Hippocampal formation (tissue), 2 donors: ENCODE measurements at regions not wholly inside any gene's neighbourhood (a gene's known extent, or its start where the extent isn't known, plus 50 kb on each side); places are given as distances from the start of the nearest gene placed in this dataset.
"Not testable (repeated sequence)": the region's sequence is repeated elsewhere in the genome, so short reads cannot be mapped to it uniquely, and the experiment has no call there.

Source experiments
- DNase-seq, 2 donors: peaks; one replicate each; lab custom pipeline; 2025; lab: John Stamatoyannopoulos, UW

DNA sequence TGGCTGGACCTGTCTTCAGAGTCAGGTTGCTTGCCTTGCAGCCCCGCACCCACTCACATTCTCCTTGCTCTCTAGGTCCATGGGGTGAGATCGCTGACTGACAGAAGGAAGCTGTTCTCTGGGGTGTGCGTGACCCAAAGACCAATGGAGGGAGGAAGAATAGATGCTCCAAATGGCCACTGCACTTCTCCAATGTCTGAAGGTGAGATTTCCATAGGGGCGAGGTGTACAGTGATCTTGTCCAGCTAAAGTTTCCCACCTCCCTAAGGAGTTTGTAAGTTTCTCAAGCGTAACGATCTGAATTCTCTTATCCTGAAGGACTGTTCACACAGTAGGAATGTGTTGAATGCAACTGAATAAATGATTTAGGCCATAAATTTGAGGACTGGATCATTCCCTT is 211.9 kb upstream of the IRF2BP2 start:
- DNase-seq: no peak

DNA sequence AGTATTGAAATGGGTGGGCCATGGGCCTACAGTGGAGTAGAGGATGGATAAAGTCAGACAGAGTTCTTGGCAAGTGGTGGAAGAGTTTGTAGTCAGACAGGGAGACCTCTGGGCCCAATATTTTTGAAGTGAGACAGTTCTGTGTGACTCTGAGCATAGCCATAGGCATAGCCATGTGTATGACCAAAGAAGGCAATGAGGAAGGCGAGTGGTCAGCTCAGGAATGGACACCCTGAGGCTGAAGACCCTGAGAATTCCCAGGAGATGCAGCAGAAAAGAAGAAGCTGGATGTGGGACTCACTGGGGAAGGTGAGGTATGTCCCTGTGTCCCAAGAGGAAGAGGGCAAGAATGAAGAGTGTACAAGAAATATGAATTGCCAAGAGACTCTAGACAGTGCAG is 210.6 kb upstream of the IRF2BP2 start:
- DNase-seq: no peak

- DNase-seq: not testable (repeated sequence)
Measured at GRCh38 chr1:234819845-234820244, 209.9 kb upstream of the IRF2BP2 start.

- not testable (repeated sequence) for DNase-seq
Measured at GRCh38 chr1:234818040-234818387, 208.0 kb upstream of the IRF2BP2 start.

DNA sequence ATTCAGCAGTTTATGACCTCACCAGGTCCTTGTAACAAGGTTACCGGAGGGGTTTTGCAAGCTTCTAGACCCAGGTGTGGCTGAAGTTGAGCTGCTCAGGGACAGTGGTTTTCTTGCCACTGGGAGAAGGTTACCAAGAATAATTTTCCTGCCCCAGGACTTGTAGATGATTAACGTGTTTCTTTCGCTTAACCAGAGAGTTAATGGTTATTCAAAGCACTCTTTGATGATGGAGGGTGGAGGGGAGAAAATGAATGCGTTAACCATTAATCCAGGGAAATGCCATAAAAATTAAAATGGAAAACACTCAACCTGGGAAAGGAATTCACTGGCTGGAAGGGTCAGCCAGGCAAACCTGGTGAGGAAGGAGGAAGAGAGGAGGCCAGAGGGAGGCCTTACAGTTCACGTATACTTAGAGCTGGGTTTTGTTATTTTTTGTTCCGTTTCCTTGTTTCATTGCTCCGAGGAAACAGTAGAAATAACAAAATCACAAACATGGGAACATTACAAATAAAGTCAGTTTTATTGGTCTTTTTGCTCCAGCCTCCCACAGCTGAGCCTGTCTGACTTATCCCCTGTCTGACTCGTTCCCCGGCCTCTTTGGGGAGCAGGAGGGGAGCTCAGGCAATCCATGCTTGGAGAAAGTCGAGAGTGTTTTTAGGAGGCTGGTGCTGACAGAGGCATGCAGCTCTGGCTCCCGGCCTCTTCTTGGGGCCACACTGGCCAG is 207.5 kb upstream of the IRF2BP2 start:
- not testable (repeated sequence) for DNase-seq

GRCh38 chr1:234816864-234817263 is 206.9 kb upstream of the IRF2BP2 start:
- not testable (repeated sequence) for DNase-seq

DNA sequence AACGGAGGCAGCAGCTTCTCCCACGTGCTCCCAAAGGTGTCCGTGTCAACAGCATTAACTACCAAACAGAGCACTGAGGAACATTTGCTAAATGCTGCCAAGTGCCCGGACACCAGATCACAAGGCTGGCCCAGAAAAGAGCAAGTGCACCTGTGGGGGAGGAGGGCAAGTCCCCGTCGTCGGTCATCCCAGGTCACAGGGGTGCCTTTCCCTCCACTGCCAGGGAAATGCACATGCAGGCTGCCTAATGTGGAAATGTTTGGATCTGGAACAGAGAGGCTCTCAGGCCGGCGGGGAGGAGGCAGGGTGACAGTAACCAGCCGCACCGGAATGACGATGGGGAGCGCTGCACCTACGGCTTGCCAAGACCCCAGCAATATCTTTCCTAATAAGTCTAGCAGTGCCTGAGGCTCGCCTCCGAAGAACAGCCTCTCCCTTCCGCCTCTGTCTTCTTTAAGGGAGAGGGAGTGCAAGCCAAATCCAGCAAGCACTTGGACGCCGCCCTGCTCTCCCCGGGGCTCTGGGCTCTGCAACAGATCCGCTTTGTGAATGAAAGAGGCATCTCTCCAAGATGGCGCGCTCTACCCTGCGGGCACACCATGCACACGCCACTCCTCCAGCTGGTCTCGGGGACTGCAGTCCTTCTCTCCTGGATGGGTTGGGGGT is 206.3 kb upstream of the IRF2BP2 start:
- DNase-seq: peak in 1 of 2 donors; percentile 35

- not testable (repeated sequence) for DNase-seq
Measured at GRCh38 chr1:234815295-234815815, 205.4 kb upstream of the IRF2BP2 start.

DNA sequence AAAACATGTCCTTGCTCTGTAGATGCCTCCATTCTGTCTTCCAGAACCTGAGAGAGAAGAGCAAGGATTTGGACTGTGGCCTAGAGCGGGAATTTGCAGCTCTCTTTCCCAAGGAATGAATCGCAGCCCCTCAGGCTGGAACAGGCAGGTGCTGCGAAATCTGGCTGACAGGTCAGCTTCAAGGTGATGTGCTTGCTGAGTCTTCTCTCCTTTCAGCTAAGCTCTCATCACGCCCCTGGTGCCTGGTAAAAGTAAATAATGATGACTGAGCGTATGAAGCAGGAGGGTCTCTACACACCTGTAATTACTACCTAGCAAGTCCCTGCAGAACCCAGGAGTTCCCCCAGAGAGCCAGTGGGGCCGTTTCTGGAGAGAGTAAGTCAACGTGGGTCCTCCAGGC is 204.3 kb upstream of the IRF2BP2 start:
- DNase-seq: not testable (repeated sequence)

GRCh38 chr1:234811824-234812223 is 201.8 kb upstream of the IRF2BP2 start:
- not testable (repeated sequence) for DNase-seq

- DNase-seq: not testable (repeated sequence)
Measured at GRCh38 chr1:234810726-234811125, 200.7 kb upstream of the IRF2BP2 start.

GRCh38 chr1:234809854-234810245 is 199.9 kb upstream of the IRF2BP2 start:
- DNase-seq: not testable (repeated sequence)

DNA sequence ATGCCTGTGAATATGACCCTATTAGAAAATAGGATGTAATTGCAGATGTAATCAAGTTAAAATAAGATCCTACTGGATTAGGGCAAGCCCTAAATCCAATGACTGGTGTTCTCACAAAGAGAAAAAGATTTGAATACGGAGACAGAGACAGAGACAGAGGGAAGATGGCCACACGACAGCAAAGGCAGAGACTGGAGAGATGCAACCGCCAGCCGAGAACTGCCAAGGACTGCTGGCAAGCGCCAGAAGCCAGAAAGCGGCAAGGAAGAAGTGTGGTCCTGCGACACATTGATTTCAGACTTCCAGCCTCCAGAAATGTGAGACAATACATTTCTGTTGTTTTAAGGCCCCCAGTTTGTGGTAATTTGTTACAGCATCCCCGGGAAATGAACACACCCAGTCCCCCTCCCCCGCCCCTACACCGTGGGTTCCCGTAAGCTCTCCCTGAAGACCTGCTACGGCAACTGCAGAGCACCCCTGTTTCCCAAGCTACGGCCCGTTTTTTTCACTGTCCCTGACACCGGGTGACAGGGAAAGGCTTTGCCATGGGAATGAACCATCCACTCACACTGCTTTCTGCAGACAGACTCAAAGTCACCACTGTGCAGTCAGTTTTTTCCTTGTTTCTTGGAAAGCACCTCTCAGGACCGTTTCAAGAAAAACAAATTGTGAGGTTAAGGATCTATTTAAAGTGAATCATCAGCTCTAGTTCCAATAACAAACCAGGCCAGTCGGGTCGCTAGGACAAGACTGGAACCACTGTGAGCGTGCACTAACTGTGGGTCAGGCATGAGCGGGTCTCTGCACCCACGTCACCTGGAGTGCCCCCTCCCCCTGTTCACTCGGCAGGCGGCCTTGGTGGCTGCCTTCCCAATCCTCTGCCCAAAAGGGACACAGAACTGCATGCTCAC is 199.2 kb upstream of the IRF2BP2 start:
- not testable (repeated sequence) for DNase-seq

DNA sequence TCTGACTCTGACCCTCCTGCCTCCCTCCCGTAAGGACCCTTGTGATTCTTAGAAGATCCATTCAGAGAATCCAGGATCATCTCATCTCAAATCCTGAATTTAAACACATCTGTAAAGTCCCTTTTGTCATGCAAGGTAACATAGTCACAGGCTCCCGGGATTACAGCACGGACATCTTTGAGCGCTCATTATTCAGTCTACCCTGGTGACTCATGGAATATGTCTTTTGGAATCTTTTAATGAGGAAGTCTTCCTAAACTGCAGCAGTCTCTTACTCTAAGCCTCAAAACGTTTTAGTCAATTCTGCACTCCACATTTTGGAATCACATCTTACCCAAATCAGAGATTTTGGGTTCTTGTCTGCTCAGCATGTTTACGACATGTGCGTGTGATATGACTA is 198.5 kb upstream of the IRF2BP2 start:
- DNase-seq: not testable (repeated sequence)

GRCh38 chr1:234807705-234808104 is 197.7 kb upstream of the IRF2BP2 start:
- not testable (repeated sequence) for DNase-seq

DNA sequence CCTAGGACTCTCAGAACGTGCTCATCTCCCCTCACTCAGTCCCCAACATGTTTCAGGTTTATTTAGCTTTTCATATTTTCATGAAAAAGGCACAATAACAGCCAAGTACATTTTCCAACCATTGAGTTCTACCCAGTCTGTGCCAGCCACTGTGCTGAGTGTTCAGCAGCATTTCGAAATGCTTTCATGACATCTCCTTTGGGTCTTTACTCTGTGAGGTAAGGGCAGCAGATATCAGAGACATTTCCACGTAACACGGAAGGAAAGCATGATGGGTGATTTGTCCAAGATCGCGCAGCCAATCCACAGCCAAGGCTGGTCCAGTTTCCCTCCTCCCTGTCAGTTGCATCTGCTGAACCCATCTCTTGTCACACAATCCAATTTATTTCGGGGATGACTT is 192.6 kb upstream of the IRF2BP2 start:
- DNase-seq: not testable (repeated sequence)

DNA sequence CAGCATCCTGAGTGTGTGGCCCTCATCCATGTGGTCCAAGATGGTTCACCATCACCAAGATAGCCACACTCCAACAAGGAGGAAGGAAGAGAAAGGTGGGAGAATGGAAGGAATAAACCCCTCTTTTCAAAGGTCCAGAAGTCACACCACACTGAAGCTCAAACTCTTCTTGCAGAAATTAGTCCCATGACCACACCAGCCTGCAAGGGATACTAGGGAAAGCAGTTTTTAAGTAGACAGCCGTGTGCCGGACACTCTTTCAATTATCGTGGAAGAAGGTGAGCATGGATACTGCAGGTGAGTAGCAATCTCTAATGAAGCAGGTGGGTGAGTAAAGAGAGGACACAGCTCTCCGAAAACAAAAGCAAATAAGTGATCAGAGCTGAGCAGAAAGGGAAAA is 191.7 kb upstream of the IRF2BP2 start:
- not testable (repeated sequence) for DNase-seq

GRCh38 chr1:234801147-234801546 is 191.2 kb upstream of the IRF2BP2 start:
- DNase-seq: not testable (repeated sequence)

GRCh38 chr1:234800563-234800962 is 190.6 kb upstream of the IRF2BP2 start:
- not testable (repeated sequence) for DNase-seq

DNA sequence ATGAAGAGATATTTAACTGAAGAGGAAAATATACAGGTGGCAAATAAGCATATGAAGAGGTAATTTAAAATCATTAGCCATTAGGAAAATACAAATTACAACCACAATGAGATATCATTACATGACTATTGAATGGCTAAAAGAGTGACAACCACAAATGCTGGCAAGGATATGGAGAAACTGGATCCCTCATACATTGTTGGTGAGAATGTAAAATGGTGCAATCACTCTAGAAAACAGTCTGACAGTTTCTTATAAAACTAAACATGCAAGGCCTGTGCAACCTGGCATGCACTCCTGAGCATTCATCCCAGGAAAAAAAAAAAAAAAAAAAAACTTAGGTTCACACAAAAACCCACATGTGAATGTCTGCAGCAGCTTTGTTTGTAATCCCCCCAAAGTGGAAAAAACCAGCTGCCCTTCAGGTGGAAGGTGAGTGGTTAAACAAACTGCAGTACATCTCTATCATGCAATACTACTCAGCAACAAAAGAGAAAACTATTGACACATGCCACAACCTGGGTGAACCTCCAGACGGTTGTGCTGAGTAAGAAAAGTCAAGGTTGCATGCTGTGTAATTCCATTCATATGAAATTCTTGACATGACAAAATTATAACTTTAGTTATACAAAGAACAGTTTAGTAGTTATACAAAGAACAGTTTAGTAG is 189.2 kb upstream of the IRF2BP2 start:
- not testable (repeated sequence) for DNase-seq

GRCh38 chr1:234797216-234797615 is 187.2 kb upstream of the IRF2BP2 start:
- not testable (repeated sequence) for DNase-seq

DNA sequence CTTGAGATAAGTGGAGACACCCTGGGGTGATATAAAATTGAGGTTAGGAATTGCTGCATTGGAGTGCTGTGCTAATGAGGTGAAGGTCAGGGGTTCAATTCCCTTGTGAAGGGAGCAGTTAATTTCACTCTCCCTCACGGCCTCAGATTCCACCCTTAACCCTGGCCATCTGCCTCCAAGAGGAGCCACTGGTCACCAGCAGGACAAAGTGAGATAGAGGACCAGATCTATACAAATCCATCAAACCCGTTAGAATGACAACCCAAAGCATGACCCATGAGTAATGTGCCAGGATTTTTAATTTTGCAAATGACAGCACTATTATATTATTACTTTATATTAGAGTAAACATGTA is 186.4 kb upstream of the IRF2BP2 start:
- DNase-seq: not testable (repeated sequence)
